Ovary (tissue), 7 donors: ENCODE measurements at regions not wholly inside any gene's neighbourhood (a gene's known extent, or its start where the extent isn't known, plus 50 kb on each side); places are given as distances from the start of the nearest gene placed in this dataset.

Experiments used
- DNase-seq, 5 donors: peaks; one replicate each; pipeline ENCODE4 v3.0.0-alpha.2; 2019 to 2020
- H3K27ac ChIP-seq, 2 donors: fragments of 200-600 bp; one replicate each; pipeline versions ENCODE4 v1.5.1 to v1.8.0; 2019 to 2022
- H3K27me3 ChIP-seq: fragments of 200-600 bp; one replicate; pipeline ENCODE4 v1.8.0; 2022
- H3K36me3 ChIP-seq: fragments of 200-600 bp; sonication (generic); one replicate; pipeline ENCODE4 v1.5.1; 2019
- H3K4me1 ChIP-seq: one replicate; pipeline ENCODE4 v1.8.1; 2013; ENCODE audit warnings: mild to moderate bottlenecking, moderate library complexity; ENCODE audit not compliant: insufficient read depth
- H3K4me3 ChIP-seq: fragments of 200-600 bp; sonication (generic); one replicate; pipeline ENCODE4 v1.5.1; 2017
- H3K9me3 ChIP-seq, 2 donors: fragments of 200-600 bp in 1 of 2; sonication (generic) in 1 of 2; one replicate each; pipeline versions ENCODE4 v1.5.1 to v1.8.1; 2013 to 2019; ENCODE audit warnings: mild to moderate bottlenecking in 1 of 2, moderate library complexity in 1 of 2
- EP300 ChIP-seq: sonication (generic); formaldehyde crosslinking; IDR thresholded peaks from one replicate; pipeline ENCODE4 v1.6.1; 2017; ENCODE audit warnings: antibody characterized with exemption
- POLR2A ChIP-seq: fragments of 450-650 bp; IDR thresholded peaks from one replicate; pipeline ENCODE4 v1.6.1; 2017; ENCODE audit warnings: antibody characterized with exemption, mild to moderate bottlenecking, moderate library complexity
- WGBS, 3 donors: extraction: QIAGEN DNeasy Blood & Tissue Kit in 1 of 3; methylation state at CpG; one replicate each; pipeline versions ENCODE4 v1.1.5 to v1.1.7; 2013 to 2017; 5-methylcytosine and 5-hydroxymethylcytosine counted together
- intact Hi-C, 4 donors: fragments of 100-400 bp; cut with DNase I; formaldehyde crosslinking; loops; one replicate each; pipeline versions ENCODE4 v1.11.0 to v1.15.1; 2022 to 2023
- TF ChIP-seq, protein P1 (sequence below), 3 donors: fragments of 450-650 bp in 2 of 3; fragments of 200-600 bp in 1 of 3; IDR thresholded peaks; one replicate each; pipeline versions ENCODE4 v1.5.1 to v1.8.0; 2016 to 2022; ENCODE audit warnings: antibody characterized with exemption in 3 of 3, mild to moderate bottlenecking in 1 of 3
- donor health status: DM: no; HTN: no; CAD: no; lungs with moderate emphysema.
- donor health status: DM: no; HTN: no; CAD: no.
- donor health status: Bipolar disorder and iron deficiency.
- donor health status: DM: no; HTN: no; CAD: no.
- donor health status: DM: yes; HTN: yes; CAD: no.

DNA sequence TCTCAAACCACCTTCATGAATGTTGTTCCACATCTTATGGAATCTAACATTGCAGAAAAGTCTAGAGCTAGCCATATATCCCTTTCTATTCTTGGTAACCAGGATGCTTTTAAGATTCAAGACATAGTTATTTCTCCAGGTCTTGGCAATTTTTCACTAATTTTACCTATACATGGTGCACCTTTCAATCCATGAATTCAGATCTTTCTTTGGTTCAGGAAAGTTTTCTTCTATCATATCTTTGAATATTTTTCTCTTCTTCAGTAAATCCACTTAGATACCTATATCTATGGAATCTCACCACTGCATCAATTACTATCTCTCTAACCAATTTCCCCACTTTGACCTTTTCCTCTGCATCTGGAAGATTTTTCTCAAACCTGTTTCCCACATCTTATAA lies 77.4 kb downstream of the PRLHR start:
- no peaks in the 10 kb centered on the region for H3K4me1 ChIP-seq
- no peak for DNase-seq
- TF ChIP-seq, protein P1, sequence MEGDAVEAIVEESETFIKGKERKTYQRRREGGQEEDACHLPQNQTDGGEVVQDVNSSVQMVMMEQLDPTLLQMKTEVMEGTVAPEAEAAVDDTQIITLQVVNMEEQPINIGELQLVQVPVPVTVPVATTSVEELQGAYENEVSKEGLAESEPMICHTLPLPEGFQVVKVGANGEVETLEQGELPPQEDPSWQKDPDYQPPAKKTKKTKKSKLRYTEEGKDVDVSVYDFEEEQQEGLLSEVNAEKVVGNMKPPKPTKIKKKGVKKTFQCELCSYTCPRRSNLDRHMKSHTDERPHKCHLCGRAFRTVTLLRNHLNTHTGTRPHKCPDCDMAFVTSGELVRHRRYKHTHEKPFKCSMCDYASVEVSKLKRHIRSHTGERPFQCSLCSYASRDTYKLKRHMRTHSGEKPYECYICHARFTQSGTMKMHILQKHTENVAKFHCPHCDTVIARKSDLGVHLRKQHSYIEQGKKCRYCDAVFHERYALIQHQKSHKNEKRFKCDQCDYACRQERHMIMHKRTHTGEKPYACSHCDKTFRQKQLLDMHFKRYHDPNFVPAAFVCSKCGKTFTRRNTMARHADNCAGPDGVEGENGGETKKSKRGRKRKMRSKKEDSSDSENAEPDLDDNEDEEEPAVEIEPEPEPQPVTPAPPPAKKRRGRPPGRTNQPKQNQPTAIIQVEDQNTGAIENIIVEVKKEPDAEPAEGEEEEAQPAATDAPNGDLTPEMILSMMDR (IDR thresholded peaks at IDR 0.05), result no peak
- TF ChIP-seq POLR2A, result no peak
- no peak for TF ChIP-seq EP300
- peaks cover 0 to 3% of the 10 kb centered on the region in 2 donors for H3K9me3 ChIP-seq
- no peaks in the 10 kb centered on the region for H3K27me3 ChIP-seq
- intact Hi-C loops, result no loop called here
- H3K36me3 ChIP-seq, result no peaks in the 10 kb centered on the region
- no peak overlapping the region for H3K4me3 ChIP-seq
- no peak overlapping the region for H3K27ac ChIP-seq

DNA sequence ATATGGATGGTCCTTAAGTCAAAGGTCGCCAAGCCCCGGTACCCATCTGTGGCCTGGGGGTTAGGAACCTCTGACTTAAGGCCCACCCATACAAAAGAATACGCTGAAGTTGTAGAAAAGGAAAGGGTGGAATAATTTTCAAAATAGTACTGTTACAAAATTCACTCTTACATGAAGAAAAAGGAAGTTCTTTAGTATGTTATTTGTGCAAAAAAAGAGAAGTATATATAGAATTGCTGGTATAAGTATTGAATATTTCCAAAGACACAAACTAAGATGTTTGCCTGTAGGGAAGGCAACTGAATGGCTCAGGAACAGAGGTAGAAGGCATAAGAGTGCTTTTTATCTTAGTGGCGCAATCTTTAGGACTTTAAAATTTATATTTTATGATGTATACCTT lies 78.7 kb downstream of the PRLHR start:
- no peak overlapping the region for H3K27ac ChIP-seq
- intact Hi-C loops, result no loop called here
- 89 to 92% (median 92%) methylated on average over 4 of the region's 4 CpGs for WGBS, 3 donors

DNA sequence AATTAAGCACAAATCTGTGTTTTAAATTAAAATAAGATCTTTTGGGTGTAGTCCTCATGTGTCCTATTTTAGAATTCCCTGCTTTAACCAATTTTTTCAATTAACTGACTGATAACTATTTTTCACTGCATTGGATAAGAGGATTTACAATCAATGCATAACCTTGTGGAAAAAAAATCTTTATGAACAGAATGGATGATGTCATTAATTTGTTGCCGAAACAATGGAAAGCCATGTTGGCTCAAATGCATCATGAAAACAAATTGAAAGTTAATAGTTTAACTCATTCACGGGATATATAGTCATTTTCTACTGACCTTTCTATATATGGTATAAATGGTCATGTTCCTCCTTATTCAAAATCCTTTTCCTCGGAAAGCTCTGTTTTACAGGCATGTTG lies 82.3 kb downstream of the PRLHR start:
- no peak for DNase-seq
- intact Hi-C loops, result no loop called here
- Histone ChIP-seq H3K9me3 (peaks cover 0 to 3% of the 10 kb centered on the region in 2 donors), H3K4me1 (no peaks in the 10 kb centered on the region), H3K27me3 (no peaks in the 10 kb centered on the region), H3K27ac (no peak overlapping the region), H3K36me3 (no peaks in the 10 kb centered on the region), H3K4me3 (no peak overlapping the region)
- TF ChIP-seq, protein P1 (IDR thresholded peaks at IDR 0.05), result no peak
- TF ChIP-seq EP300, result no peak
- TF ChIP-seq POLR2A, result no peak
- WGBS, 3 donors, result 77 to 84% (median 78%) methylated on average over 3 of the region's 3 CpGs

More for the DNA sequence above, 78.7 kb downstream of the PRLHR start:
- no peak overlapping the region for H3K4me3 ChIP-seq
- H3K9me3 ChIP-seq, result peaks cover 0 to 3% of the 10 kb centered on the region in 2 donors
- no peaks in the 10 kb centered on the region for H3K27me3 ChIP-seq
- no peak for DNase-seq
- TF ChIP-seq, protein P1 (IDR thresholded peaks at IDR 0.05), result no peak
- TF ChIP-seq POLR2A, result no peak
- TF ChIP-seq EP300, result no peak
- H3K4me1 ChIP-seq, result no peaks in the 10 kb centered on the region
- H3K36me3 ChIP-seq, result no peaks in the 10 kb centered on the region

DNA sequence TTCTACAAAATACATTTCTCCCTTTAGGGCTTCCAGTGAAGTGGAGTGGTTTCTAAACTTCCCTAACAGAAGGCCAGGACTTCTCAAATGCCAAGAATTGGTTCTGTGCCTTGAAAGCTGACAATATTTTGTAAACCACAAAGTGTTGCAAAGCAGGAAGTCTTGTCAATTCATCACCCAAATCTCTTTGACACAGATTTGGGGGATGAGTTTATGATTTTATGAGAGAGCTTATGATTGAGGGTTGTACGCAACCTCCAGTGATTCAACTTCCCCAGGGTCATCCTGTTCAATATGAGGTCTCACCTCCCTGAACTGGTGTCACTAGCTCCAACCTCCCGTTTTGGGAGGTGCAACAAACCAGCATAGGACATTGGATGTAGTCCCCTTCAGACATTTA lies 83.7 kb downstream of the PRLHR start:
- Histone ChIP-seq H3K4me3 (no peak overlapping the region), H3K36me3 (no peaks in the 10 kb centered on the region), H3K27ac (no peak overlapping the region), H3K4me1 (no peaks in the 10 kb centered on the region), H3K9me3 (no peaks in the 10 kb centered on the region), H3K27me3 (no peaks in the 10 kb centered on the region)
- WGBS, 3 donors, result 73 to 81% (median 74%) methylated on average over 2 of the region's 2 CpGs
- no peak for DNase-seq
- intact Hi-C loops, result no loop called here
- TF ChIP-seq, protein P1 (IDR thresholded peaks at IDR 0.05), result no peak
- no peak for TF ChIP-seq POLR2A
- no peak for TF ChIP-seq EP300

DNA sequence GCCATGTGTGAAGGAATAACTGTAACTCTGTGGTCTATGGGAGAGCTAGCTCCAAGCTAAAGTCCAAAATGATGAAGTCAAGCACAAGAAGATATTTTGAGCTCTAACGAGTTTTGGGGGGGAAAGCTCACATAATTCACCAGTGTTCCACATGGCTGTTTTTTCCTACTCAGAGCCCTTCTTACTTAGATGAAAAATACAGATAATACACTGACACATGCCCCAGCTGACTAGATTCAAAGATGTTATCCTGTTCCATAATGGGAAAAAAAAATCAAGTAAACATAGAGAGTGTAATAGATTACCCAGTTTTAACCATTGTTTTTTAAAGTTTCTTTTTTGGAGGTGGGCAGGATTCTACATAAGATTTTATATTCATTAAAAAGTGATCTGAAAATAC lies 86.6 kb downstream of the PRLHR start:
- intact Hi-C loops, result no loop called here
- no peaks in the 10 kb centered on the region for H3K36me3 ChIP-seq
- no peak overlapping the region for H3K4me3 ChIP-seq
- TF ChIP-seq, protein P1 (IDR thresholded peaks at IDR 0.05), result no peak
- TF ChIP-seq EP300 (no peak), POLR2A (no peak)
- no peak overlapping the region for H3K27ac ChIP-seq
- no peaks in the 10 kb centered on the region for H3K27me3 ChIP-seq
- DNase-seq, result no peak
- 30 to 54% (median 32%) methylated on average over 1 of the region's 1 CpG for WGBS, 3 donors
- H3K9me3 ChIP-seq, result no peaks in the 10 kb centered on the region
- H3K4me1 ChIP-seq, result no peaks in the 10 kb centered on the region
